ENCODE measurements at regions not wholly inside any gene's neighbourhood (a gene's known extent, or its start where the extent isn't known, plus 50 kb on each side); places are given as distances from the start of the nearest gene placed in this dataset.

DNA sequence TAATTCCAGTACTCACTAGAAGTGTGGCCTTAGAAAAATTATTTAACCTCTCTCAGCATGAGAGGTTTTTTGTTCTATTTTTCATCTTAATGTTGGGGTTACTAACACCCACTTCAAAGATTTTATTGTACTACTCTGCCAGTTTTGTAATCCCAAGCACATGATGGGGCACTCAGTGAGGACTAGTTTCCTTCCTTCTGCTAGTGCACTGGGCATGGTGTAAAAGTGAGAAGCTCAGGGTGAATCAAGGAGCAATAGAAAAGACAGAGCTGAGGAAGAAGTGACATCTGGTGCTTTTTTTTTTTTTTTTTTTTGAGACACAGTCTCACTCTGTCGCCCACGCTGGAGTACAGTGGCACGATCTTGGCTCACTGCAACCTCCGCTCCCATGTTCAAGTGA lies 439.4 kb upstream of the ARID1B start:
- TF ChIP-seq, protein P1, sequence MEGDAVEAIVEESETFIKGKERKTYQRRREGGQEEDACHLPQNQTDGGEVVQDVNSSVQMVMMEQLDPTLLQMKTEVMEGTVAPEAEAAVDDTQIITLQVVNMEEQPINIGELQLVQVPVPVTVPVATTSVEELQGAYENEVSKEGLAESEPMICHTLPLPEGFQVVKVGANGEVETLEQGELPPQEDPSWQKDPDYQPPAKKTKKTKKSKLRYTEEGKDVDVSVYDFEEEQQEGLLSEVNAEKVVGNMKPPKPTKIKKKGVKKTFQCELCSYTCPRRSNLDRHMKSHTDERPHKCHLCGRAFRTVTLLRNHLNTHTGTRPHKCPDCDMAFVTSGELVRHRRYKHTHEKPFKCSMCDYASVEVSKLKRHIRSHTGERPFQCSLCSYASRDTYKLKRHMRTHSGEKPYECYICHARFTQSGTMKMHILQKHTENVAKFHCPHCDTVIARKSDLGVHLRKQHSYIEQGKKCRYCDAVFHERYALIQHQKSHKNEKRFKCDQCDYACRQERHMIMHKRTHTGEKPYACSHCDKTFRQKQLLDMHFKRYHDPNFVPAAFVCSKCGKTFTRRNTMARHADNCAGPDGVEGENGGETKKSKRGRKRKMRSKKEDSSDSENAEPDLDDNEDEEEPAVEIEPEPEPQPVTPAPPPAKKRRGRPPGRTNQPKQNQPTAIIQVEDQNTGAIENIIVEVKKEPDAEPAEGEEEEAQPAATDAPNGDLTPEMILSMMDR (IDR thresholded peaks at IDR 0.05) = no peak
- TF ChIP-seq POLR2A (IDR thresholded peaks at IDR 0.05) (no peak), POLR2AphosphoS5 (IDR thresholded peaks at IDR 0.05) (no peak)

All from stomach (tissue), 4 donors.